ENCODE measurements at regions not wholly inside any gene's neighbourhood (a gene's known extent, or its start where the extent isn't known, plus 50 kb on each side); places are given as distances from the start of the nearest gene placed in this dataset.

GRCh38 chr4:144357975-144358374 is 217.5 kb upstream of the GYPA start:
- H4K20me1 ChIP-seq (ENCODE audit: insufficient read depth) = no peaks in the 10 kb centered on the region
- H3K9me2 ChIP-seq (ENCODE audit: insufficient read depth) = no peaks in the 10 kb centered on the region
- no peaks in the 10 kb centered on the region for H3K79me2 ChIP-seq (ENCODE audit: insufficient read depth)
- in situ Hi-C loops (cut with MboI) = no loop called here
- 56 to 61% methylated on average over 3 of the region's 3 CpGs for WGBS, 2 experiments (ENCODE audit: low coverage in 1 of 2, low lambda C conversion rate in 2 of 2, missing lambda C conversion rate in 2 of 2)
- no peak overlapping the region for H3K4me3 ChIP-seq
- H3K9ac ChIP-seq = no peak overlapping the region
- DNase-seq = no peak
- H3K27ac ChIP-seq = no peak overlapping the region
- no peaks in the 10 kb centered on the region for H3K9me3 ChIP-seq (ENCODE audit: low read depth)
- H3K27me3 ChIP-seq (replicated peaks; ENCODE audit: insufficient read depth) = peaks cover 78% of the 10 kb centered on the region
- TF ChIP-seq EZH2 (IDR thresholded peaks at IDR 0.05; ENCODE audit: insufficient read depth, poor library complexity, severe bottlenecking) (no peak), EZH2phosphoT487 (IDR thresholded peaks at IDR 0.05; ENCODE audit: insufficient read depth, low read depth) (no peak)
- H3F3A ChIP-seq (ENCODE audit: insufficient read depth) = no peaks in the 10 kb centered on the region
- no peaks in the 10 kb centered on the region for H3K36me3 ChIP-seq (ENCODE audit: low read depth)
- peaks cover 3% of the 10 kb centered on the region; the same call in 1 of the 2 replicates for H3K4me1 ChIP-seq (ENCODE audit: insufficient read depth)
- H2AFZ ChIP-seq = no peak overlapping the region
- no peak overlapping the region for H3K4me2 ChIP-seq (ENCODE audit: unreplicated experiment)

GRCh38 chr4:144360146-144360793 is 219.8 kb upstream of the GYPA start:
- no peak overlapping the region for H3K4me2 ChIP-seq (ENCODE audit: unreplicated experiment)
- no peak overlapping the region for H3K27ac ChIP-seq
- no peak for TF ChIP-seq EZH2phosphoT487 (IDR thresholded peaks at IDR 0.05; ENCODE audit: insufficient read depth, low read depth)
- no peak for TF ChIP-seq EZH2 (IDR thresholded peaks at IDR 0.05; ENCODE audit: insufficient read depth, poor library complexity, severe bottlenecking)
- no peaks in the 10 kb centered on the region for H3F3A ChIP-seq (ENCODE audit: insufficient read depth)
- in situ Hi-C loops (cut with MboI) = no loop called here
- H3K27me3 ChIP-seq (replicated peaks; ENCODE audit: insufficient read depth) = peaks cover 71% of the 10 kb centered on the region
- H2AFZ ChIP-seq = no peak overlapping the region
- H4K20me1 ChIP-seq (ENCODE audit: insufficient read depth) = no peaks in the 10 kb centered on the region
- no peaks in the 10 kb centered on the region for H3K9me2 ChIP-seq (ENCODE audit: insufficient read depth)
- no peaks in the 10 kb centered on the region for H3K79me2 ChIP-seq (ENCODE audit: insufficient read depth)
- no peak overlapping the region for H3K9ac ChIP-seq
- 74 to 82% methylated on average over 3 of the region's 3 CpGs for WGBS, 2 experiments (ENCODE audit: low coverage in 1 of 2, low lambda C conversion rate in 2 of 2, missing lambda C conversion rate in 2 of 2)
- no peak overlapping the region for H3K4me3 ChIP-seq
- DNase-seq = no peak
- H3K4me1 ChIP-seq (ENCODE audit: insufficient read depth) = peaks cover 3% of the 10 kb centered on the region; the same call in 1 of the 2 replicates
- no peaks in the 10 kb centered on the region for H3K36me3 ChIP-seq (ENCODE audit: low read depth)
- no peaks in the 10 kb centered on the region for H3K9me3 ChIP-seq (ENCODE audit: low read depth)

GRCh38 chr4:144362366-144362765 is 221.8 kb upstream of the GYPA start:
- TF ChIP-seq EZH2 (IDR thresholded peaks at IDR 0.05; ENCODE audit: insufficient read depth, poor library complexity, severe bottlenecking) = no peak
- TF ChIP-seq EZH2phosphoT487 (IDR thresholded peaks at IDR 0.05; ENCODE audit: insufficient read depth, low read depth) = no peak

GRCh38 chr4:144363890-144364289 is 223.4 kb upstream of the GYPA start:
- no peaks in the 10 kb centered on the region for H3K4me1 ChIP-seq (ENCODE audit: insufficient read depth)
- H2AFZ ChIP-seq = no peak overlapping the region
- H4K20me1 ChIP-seq (ENCODE audit: insufficient read depth) = no peaks in the 10 kb centered on the region
- H3K9me3 ChIP-seq (ENCODE audit: low read depth) = no peaks in the 10 kb centered on the region
- 35 to 41% methylated on average over 1 of the region's 1 CpG for WGBS, 2 experiments (ENCODE audit: low coverage in 1 of 2, low lambda C conversion rate in 2 of 2, missing lambda C conversion rate in 2 of 2)
- H3K4me2 ChIP-seq (ENCODE audit: unreplicated experiment) = no peak overlapping the region
- no peak overlapping the region for H3K9ac ChIP-seq
- H3F3A ChIP-seq (ENCODE audit: insufficient read depth) = no peaks in the 10 kb centered on the region
- H3K27me3 ChIP-seq (replicated peaks; ENCODE audit: insufficient read depth) = peaks cover 48% of the 10 kb centered on the region
- TF ChIP-seq EZH2phosphoT487 (IDR thresholded peaks at IDR 0.05; ENCODE audit: insufficient read depth, low read depth) = no peak
- TF ChIP-seq EZH2 (IDR thresholded peaks at IDR 0.05; ENCODE audit: insufficient read depth, poor library complexity, severe bottlenecking) = no peak
- no peak overlapping the region for H3K27ac ChIP-seq
- in situ Hi-C loops (cut with MboI) = no loop called here
- H3K36me3 ChIP-seq (ENCODE audit: low read depth) = no peaks in the 10 kb centered on the region
- no peak for DNase-seq
- no peaks in the 10 kb centered on the region for H3K9me2 ChIP-seq (ENCODE audit: insufficient read depth)
- no peaks in the 10 kb centered on the region for H3K79me2 ChIP-seq (ENCODE audit: insufficient read depth)
- no peak overlapping the region for H3K4me3 ChIP-seq

More at GRCh38 chr4:144362366-144362765, 221.8 kb upstream of the GYPA start:
- no peak overlapping the region for H3K4me3 ChIP-seq
- in situ Hi-C loops (cut with MboI) = no loop called here
- no peaks in the 10 kb centered on the region for H3K9me2 ChIP-seq (ENCODE audit: insufficient read depth)
- no peaks in the 10 kb centered on the region for H3K79me2 ChIP-seq (ENCODE audit: insufficient read depth)
- no peak overlapping the region for H3K27ac ChIP-seq
- H3K36me3 ChIP-seq (ENCODE audit: low read depth) = no peaks in the 10 kb centered on the region
- no peak overlapping the region for H2AFZ ChIP-seq
- H3K4me2 ChIP-seq (ENCODE audit: unreplicated experiment) = no peak overlapping the region
- no peaks in the 10 kb centered on the region for H3F3A ChIP-seq (ENCODE audit: insufficient read depth)
- no peaks in the 10 kb centered on the region for H4K20me1 ChIP-seq (ENCODE audit: insufficient read depth)
- DNase-seq = no peak
- no peaks in the 10 kb centered on the region for H3K9me3 ChIP-seq (ENCODE audit: low read depth)
- no peaks in the 10 kb centered on the region for H3K4me1 ChIP-seq (ENCODE audit: insufficient read depth)
- H3K9ac ChIP-seq = no peak overlapping the region
- peaks cover 63% of the 10 kb centered on the region for H3K27me3 ChIP-seq (replicated peaks; ENCODE audit: insufficient read depth)

GRCh38 chr4:144366425-144366824 is 225.9 kb upstream of the GYPA start:
- no peak for DNase-seq
- WGBS, 2 experiments (ENCODE audit: low coverage in 1 of 2, low lambda C conversion rate in 2 of 2, missing lambda C conversion rate in 2 of 2) = 0% methylated on average over 1 of the region's 1 CpG
- in situ Hi-C loops (cut with MboI) = no loop called here

More at GRCh38 chr4:144366425-144366824, 225.9 kb upstream of the GYPA start:
- Histone ChIP-seq H4K20me1 (ENCODE audit: insufficient read depth) (no peaks in the 10 kb centered on the region), H3K36me3 (ENCODE audit: low read depth) (no peaks in the 10 kb centered on the region), H3K4me3 (no peak overlapping the region), H3K9me3 (ENCODE audit: low read depth) (no peaks in the 10 kb centered on the region), H3F3A (ENCODE audit: insufficient read depth) (no peaks in the 10 kb centered on the region), H3K9me2 (ENCODE audit: insufficient read depth) (no peaks in the 10 kb centered on the region), H3K27me3 (replicated peaks; ENCODE audit: insufficient read depth) (peaks cover 22% of the 10 kb centered on the region), H3K4me1 (ENCODE audit: insufficient read depth) (no peaks in the 10 kb centered on the region), H3K4me2 (ENCODE audit: unreplicated experiment) (no peak overlapping the region), H2AFZ (no peak overlapping the region), H3K9ac (no peak overlapping the region), H3K27ac (no peak overlapping the region), H3K79me2 (ENCODE audit: insufficient read depth) (no peaks in the 10 kb centered on the region)
- TF ChIP-seq EZH2phosphoT487 (IDR thresholded peaks at IDR 0.05; ENCODE audit: insufficient read depth, low read depth) = no peak
- no peak for TF ChIP-seq EZH2 (IDR thresholded peaks at IDR 0.05; ENCODE audit: insufficient read depth, poor library complexity, severe bottlenecking)
